UCSD-AML1 (cell line): ENCODE measurements at regions not wholly inside any gene's neighbourhood (a gene's known extent, or its start where the extent isn't known, plus 50 kb on each side); places are given as distances from the start of the nearest gene placed in this dataset.

Source experiments
- DNase-seq: peaks from one replicate; lab custom pipeline; 2025; ENCODE audit not compliant: unreplicated experiment; lab: John Stamatoyannopoulos, UW

DNA sequence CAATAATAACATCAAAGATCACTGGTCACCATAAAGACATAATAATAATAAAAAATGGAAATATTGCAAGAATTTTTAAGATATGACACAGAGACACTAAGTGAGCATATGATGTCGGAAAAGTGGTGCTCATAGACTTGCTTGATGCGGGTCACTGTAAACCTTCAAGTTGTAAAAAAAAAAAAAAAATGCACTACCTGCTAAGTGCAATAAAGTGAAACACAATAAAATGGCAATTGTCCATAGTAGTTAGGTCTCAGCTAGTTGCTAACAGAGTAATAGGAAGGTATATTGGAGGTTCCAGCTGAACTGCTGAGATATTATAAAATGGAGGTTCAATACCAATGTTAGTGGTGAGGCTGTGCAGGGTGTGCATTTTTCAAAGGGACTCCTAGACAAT, 146.6 kb upstream of the MRPS22 start:
- DNase-seq, result no peak

DNA sequence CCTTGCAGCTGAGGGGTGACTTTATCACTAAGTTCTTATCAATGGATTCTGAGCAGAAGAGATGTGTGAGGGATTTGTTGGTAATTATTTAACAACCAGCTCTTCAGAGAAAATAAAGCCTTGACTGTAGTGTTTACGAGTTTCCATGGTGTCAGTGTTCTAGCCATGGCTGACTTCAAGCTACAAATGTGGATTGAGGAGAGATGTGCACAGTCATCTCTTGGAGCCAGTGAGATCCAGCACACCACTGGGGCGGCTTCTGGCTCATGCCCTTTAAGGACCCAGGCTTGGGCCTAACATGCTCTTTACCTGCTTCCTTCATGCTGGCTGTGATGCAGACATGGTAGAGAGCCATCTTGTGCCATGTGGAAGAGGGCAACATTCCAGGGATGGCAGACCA, 145.6 kb upstream of the MRPS22 start:
- no peak for DNase-seq

DNA sequence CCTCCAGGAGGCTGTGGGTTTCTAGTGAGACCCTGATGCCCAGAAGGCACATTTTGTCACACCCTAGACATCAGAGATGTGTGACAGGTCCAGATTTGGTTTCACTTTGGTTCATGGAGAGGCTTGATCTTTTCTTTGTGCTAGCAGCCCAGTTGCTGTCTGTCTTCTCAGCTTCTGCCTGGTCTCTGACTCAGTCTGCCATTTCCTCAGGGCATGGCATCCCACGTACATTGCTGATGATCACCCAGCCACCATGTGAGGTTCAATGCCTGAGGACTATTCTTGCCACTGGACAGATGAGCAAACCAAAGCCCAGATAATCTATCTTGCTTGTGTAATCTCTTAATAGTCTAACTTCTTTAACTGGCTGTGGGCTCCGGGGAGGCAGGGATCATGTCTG, 144.9 kb upstream of the MRPS22 start:
- no peak for DNase-seq

DNA sequence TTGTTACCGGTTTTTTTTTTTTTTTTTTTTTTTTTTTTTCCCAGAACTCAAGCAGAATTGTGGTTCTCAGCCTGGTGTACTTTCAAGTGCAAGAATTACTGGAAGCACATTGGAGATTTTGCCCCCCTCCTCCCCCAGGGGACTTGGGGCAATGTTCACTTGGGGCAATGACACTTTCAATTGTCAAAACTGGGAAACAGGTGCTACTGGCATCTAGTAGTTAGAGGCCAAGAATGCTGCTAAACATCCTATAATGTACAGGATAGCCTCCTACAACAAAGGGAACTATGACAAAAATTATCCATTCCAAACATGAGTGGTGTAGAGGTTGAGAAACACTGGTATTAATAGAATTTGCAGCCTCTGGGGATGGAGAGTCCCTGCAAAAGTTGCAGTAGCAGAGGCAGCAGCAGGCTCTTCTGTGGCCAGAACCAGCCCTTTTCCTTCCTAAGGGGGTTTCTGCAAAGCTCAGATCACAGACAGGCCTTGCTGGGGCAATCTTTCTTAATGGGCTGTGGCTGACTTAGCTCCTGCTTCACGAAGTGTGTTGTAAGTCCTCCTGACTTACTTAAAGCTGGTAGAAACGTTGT, 144.3 kb upstream of the MRPS22 start:
- DNase-seq, result no peak

DNA sequence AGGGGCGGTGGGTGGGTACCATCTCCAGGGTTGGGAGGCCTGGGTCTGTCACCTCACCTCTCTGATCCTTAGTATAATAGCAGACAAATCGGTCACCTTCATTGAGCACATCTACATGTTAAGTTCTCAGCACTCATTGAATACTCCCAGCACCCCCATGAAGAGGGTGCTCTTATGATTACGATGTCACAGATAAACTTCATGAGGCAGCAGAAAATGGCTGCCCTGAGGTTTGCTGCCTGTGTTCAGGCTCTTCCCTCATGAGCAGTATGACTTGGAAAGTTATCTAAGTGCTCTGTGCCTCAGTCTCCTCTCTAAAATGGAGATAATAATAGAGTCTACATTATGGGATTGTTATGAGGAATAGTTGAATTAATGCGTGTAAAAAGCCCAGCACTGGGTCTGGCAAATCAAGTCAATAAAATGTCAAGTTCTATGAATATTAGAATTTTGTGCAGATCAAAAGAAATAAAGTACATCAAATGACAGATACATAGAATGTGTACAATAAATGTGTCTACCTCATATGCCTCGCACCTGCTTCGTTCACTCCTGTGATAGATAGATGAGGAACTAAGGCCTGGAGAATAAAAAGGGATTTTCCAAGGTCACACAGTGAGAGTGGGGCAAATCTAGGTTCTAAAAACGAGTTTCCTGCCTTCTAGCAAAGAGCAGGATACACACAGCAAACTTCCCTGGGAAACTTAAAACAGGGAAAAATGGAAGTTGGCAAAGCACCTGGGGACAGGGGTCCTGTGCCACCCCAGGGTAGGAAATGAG, 142.2 kb upstream of the MRPS22 start:
- DNase-seq, result no peak

DNA sequence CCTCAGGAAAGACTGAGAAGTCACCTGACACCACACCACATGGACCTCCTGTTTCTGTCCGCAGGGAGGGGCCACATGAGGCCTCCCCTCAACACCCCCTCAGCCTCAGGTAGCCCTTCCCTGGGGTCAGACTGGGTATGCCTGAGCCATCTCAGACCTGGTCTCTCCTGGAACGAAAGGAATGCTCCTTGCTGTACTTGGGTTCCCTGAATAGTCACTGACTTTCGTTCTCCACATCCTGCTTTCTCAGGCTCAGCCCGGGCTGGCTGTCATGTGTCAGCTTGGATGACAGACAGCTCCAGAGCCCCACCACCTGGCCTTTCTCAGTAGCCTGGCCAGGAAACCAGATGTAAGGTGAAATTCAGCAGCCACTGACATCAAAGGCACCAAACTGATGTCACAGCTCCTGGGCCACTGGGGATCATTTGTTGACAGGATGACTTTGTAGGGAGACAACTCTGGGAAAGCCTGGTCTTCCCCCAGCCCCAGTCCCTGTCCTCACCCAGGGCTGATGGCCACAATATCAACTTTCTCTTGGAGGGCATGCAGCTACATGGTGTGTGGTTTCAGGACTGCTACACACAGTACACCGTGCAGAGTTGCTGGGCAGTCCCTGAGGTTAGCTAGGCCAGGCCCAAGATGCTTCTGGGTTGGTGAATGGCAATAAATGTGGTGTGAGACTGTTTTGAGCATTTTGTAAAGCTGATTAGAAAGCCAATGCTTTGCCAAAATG, 141.4 kb upstream of the MRPS22 start:
- DNase-seq, result peak; percentile 31

DNA sequence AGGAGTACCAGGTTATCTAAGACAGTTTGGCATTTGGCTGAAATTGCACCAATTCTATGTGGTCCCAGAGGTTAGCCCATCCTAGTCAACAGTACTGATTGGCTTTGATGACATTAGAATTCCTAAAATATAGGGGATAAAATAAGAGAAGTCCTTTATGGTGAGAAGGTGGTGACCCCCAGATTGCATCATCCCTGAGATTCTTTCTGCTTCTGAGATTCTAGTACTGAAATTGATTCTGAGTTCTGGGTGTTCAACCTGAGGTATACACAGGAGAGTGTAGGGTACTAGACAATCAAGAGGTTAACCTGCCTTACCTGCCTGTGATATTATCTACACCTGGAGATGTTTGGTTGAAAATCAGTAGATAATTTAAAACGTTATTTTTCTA, 140.9 kb upstream of the MRPS22 start:
- no peak for DNase-seq

DNA sequence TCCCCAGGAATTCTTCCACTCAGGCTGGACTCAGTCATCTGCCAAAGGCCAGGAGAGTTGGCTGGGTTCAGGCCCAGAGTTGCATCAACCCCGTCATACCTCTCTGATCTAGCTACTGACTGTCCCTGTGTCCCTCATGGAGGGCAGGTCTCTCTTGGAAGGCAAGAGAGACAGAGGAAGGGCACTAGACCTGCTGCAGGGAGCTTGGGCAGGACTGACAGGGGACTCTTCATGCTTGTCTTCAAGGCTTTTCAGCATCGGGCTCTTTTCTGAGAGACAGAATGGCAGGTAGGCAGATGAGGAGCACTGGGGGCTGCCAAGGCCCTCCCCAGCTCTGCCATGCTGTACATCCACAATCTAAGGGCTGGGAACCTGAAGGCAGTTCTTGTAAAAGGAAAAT, 140.1 kb upstream of the MRPS22 start:
- DNase-seq, result no peak

DNA sequence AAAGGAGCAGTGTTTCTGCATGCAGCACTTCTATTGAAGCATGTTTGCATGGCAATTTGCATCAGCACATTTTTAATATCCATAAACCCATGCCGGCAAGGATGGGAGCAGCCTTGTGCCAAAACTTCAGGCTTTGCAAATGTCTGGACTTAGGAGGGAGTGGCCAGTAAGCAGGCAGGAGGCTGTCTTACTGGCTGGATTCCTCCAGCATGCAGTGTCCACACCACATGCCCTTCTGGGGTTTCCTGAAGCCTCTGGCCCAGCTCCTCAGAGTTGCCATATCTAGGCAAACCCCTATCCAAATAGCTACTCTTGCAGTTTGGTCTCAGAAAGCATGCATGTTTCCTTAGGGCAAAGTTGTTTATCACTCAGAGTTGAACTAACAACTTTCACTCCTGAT, 139.1 kb upstream of the MRPS22 start:
- no peak for DNase-seq

DNA sequence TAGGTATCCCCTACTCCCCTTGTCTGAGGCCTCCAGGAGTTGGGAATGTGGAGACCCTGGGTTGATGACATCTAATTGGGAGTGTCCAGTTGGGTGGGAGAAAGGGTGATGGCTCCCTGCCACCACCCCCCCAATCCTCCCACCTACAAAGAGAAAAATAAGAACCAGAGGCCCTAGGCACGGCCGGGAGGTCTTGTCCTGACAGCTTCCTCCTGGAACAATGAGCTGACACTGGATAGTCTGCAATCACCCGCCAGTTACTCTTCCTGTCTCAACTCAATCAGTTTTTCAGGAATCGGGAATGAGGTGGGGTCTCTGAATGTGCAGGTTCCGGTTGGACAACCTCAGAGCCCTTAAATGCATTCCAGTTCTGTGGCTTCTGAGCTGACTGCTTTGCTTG, 129.9 kb upstream of the MRPS22 start:
- DNase-seq, result no peak

DNA sequence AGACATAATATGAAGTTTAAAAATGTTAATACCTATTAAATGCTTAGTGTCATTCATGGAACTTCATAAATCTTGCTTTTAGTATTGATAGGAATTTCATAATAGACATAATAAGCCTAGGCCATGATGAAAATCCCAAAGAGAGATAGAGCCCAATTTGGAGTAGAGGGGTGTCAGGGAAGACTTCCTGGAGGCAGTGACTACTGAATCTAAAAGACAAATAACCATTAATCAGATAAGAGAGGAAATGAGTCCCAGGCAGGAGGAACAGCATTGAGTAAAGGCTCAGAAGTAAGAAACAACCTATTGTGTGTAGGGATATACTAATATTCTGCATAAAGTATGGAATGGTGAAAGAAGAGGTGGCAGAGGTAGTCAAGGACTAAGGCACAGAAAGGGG, 126.9 kb upstream of the MRPS22 start:
- no peak for DNase-seq

DNA sequence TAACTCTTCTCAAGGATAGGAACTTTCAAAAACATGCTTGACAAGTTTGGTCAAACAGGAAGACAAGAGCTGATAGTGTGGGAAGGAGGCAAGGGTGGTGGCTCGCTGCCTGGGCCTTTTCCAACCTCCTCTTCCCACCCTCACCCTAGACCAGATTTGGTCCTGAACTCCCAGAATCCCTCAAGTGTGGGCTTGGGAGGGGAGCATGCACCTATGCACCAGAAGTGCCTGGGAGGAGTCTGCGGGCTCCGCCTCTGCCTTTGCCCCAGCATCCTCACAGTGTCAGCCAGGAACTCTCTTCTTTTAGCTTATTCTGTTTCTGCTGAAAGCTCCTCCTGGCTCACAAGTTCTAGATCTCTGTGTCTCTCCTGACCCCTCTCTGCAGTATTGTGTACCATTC, 126.2 kb upstream of the MRPS22 start:
- DNase-seq, result no peak

DNA sequence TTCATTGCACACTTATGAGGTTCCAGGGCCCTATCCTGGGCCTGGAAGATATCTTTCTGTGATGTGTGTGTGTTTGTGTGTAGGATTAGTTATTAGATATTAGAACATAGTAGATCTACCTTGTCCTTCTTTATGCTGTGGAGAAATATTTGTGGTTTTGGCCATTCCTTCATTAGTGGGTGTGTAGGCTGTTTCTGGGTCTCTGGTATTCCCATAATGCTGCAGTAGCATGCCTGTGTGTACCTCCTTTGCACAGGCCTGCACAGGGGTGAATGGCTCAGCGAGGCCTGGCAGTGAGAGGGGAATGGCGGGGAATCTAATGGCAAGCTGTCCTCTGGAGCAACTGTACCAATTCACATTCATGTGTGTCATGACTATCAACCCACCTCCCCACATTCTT, 125.8 kb upstream of the MRPS22 start:
- DNase-seq, result no peak

DNA sequence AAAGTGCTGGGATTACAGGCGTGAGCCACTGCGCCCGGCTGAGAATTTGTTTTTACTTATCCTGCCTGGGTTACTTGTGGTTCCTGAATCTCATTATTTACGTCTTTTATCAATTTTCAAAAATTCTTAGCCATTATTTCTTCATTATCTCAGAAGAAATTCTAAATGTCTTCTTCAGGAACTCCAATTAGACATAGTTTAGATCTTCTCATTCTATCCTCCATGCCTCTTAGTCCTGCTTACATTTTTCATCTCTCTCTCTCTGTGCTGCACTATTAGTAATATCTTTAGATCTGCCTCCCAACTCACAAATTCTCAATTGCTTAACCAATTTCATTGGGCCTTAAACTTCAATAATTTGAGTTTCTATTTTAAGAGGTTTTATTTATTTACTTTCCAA, 124.4 kb upstream of the MRPS22 start:
- no peak for DNase-seq

DNA sequence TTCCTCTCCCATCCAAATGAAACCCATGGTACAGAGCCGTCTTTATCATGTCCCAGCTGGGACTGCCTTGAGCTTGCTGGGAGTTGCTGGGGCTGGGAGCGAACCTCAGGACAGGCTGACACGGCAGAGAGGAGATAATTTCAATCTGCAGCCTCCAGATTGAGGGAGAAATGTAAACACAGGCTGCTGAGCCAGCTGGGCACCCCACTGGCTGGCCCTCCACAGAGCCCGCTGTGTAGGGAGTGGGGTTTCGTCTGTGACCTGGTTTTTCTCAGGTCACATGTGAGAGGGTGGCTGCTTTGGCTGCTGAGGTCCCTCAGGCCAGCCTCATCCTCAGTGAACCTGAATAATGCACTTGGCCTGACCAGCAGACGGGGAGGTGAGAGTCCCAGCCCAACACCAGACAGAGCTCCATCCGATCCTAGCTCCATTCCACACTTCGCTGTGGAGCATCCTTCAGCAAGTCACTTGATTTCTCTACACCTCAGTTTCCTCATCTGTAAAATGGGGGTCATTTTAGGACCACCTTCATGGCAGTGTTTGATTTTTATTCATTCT, 121.6 kb upstream of the MRPS22 start:
- no peak for DNase-seq

DNA sequence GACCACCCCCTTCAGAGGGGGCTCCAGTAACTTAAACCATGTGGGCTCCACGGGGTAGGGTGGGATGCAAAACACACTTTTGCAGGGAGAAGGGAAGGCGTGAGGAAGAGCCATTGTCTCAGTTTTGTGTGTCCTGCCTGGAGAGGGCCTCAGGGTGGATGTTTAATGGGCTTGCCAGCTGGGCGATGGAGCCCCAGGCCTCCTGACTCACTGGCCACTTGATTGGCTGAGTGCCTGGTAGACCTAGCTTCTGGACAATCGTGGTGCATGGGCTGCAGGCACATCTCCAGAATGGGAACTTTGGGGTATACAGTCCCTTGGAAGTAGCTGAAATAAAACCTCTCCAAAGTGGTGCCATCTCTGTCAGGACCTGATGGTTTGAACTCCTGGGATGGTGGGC, 118.3 kb upstream of the MRPS22 start:
- no peak for DNase-seq

DNA sequence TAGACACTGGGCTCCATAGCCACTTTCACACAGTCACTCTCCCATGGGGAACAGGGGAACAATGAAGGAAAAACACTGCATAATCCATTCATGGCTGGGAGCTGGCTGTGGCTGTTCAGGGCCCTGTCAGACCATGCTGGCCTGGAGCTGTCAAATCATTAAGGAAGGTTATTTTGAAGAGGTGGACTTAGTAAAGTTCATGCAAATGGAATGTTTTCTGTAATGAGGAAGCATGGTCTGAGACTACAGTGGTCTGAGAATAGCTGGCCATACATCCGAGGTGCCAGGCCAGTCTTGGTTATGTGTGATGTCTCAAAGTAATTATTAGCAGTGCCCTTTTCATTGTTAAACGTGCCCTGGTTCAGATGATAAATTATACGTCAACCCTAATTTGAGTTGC, 117.1 kb upstream of the MRPS22 start:
- no peak for DNase-seq

DNA sequence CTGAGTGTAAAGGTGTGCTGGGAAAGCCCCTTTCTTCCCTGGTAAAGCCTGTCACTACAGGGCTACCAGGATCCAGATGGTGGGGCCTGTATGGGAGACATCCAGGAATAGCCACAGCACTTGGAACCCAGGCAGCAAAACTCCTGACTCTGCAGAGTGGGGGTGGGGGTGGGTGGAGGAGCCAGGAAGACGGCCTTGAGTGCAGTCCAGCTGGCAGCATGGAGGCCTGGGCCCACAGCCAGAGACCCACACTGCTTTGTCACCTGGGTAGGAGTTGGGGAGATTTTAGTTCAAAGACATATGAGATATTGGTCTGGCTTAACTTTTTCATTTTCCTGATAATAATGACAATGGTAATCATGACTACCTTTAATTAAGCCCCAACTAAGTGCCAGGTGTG, 116.7 kb upstream of the MRPS22 start:
- no peak for DNase-seq

DNA sequence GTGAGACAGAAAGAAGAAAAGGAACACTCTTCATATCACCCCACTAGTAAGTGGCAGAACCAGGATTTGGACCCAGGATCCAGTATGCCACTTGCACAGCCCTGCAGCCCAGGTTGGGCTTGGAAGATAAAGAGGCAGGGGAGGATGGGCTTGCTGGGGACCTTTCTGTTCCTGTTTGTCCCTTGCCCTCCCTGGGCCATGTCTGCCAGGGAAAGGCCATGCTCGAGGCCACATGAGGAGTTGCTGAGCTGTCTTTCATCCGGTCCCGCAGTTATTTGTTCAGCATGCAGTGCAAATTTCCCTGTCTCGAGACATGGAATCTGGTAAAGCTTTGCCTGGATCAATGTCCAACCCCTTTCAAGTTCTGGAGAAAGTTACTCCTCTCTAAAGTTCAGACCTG, 116.0 kb upstream of the MRPS22 start:
- DNase-seq, result no peak

DNA sequence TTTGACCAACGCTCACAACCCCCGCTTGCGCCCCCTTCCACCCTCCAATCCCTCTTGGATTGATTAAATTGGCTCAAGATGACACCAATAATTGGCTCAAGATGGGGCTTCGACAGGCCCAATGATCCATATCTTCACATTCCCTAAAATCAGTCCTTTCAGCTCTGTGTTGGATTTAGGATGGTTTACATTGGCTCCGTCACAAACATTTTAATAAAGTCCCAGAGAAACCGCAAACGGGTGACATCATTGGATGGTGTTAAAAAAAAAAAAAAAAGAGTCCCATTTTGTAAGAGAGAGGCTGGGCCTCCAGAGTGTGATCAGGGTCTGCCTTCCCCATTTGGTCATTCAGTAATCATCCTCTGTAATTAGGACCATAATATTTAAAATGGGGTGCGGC, 113.4 kb upstream of the MRPS22 start:
- DNase-seq, result no peak

DNA sequence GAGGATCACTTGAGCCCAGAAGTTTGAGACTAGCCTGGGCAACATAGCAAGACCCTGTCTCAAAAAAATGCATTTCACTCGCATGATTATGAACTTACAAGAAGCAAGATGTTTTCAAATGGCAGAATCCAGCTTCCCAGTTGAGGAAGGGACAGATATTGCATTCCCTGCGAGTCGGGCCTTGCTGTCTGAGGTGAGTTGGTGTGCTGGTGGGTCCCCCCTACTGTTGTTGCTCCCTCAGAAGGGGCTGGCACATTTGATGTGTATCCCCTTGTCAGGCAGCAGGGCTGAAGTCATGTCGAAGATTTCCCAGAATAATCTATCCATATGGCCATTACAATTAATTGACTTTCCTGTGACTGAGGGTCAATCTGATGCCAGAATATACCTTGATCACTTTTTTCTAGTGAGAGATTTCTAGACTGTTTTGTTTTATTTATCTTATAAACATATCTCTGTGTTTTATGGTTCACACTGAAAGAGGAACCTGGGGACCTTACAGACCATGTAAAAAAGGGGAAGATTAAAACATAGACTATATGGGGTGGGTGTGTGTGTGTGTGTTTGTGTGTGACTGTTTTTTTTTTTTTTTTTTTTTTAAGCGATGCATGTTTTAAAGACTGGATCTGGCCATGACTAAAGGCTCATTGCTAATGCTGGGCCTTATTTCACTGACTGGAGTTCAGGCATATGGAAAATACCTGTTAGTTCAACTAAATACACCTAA, 112.1 kb upstream of the MRPS22 start:
- no peak for DNase-seq
